Pulmonary artery endothelial cell (primary cell): ENCODE measurements at regions not wholly inside any gene's neighbourhood (a gene's known extent, or its start where the extent isn't known, plus 50 kb on each side); places are given as distances from the start of the nearest gene placed in this dataset.
A peak's percentile ranks its signal among the peaks of the same experiment; 100 is the strongest.
"Not testable (repeated sequence)": the region's sequence is repeated elsewhere in the genome, so short reads cannot be mapped to it uniquely, and the experiment has no call there.

Experiments used
- DNase-seq: peaks from one replicate; pipeline ENCODE4 v3.0.0-alpha.2; 2011; ENCODE audit warnings: low read depth, low spot score

GRCh38 chr4:138892483-138893407 is 122.8 kb upstream of the NOCT start:
- DNase-seq = no peak

- DNase-seq = no peak
Observed at GRCh38 chr4:138891631-138892031, 124.0 kb upstream of the NOCT start.

GRCh38 chr4:138890891-138891570 is 124.5 kb upstream of the NOCT start:
- DNase-seq = no peak

- DNase-seq = no peak
Observed at GRCh38 chr4:138889216-138889615, 126.4 kb upstream of the NOCT start.

GRCh38 chr4:138887741-138888140 is 127.8 kb upstream of the NOCT start:
- DNase-seq = no peak

- DNase-seq = no peak
Observed at GRCh38 chr4:138887341-138887740, 128.2 kb upstream of the NOCT start.

GRCh38 chr4:138879757-138880156 is 135.8 kb upstream of the NOCT start:
- no peak for DNase-seq

GRCh38 chr4:138875891-138876608 is 139.5 kb upstream of the NOCT start:
- DNase-seq = peak; percentile 45

GRCh38 chr4:138871555-138871875 is 144.1 kb upstream of the NOCT start:
- DNase-seq = no peak

GRCh38 chr4:138870737-138871554 is 144.6 kb upstream of the NOCT start:
- peak; percentile 27 for DNase-seq

GRCh38 chr4:138869631-138870030 is 145.9 kb upstream of the NOCT start:
- DNase-seq = no peak

- DNase-seq = no peak
Observed at GRCh38 chr4:138869165-138869564, 146.4 kb upstream of the NOCT start.

- no peak for DNase-seq
Observed at GRCh38 chr4:138868562-138868961, 147.0 kb upstream of the NOCT start.

GRCh38 chr4:138867404-138867803 is 148.2 kb upstream of the NOCT start:
- no peak for DNase-seq

- no peak for DNase-seq
Observed at GRCh38 chr4:138866314-138866713, 149.3 kb upstream of the NOCT start.

GRCh38 chr4:138865765-138866164 is 149.8 kb upstream of the NOCT start:
- DNase-seq = no peak

- DNase-seq = no peak
Observed at GRCh38 chr4:138864961-138865720, 150.4 kb upstream of the NOCT start.

GRCh38 chr4:138863160-138863559 is 152.4 kb upstream of the NOCT start:
- DNase-seq = no peak

- no peak for DNase-seq
Observed at GRCh38 chr4:138861135-138861534, 154.4 kb upstream of the NOCT start.

- DNase-seq = not testable (repeated sequence)
Observed at GRCh38 chr4:138860357-138860756, 155.2 kb upstream of the NOCT start.

GRCh38 chr4:138859254-138859653 is 156.3 kb upstream of the NOCT start:
- DNase-seq = no peak
